ENCODE measurements at regions not wholly inside any gene's neighbourhood (a gene's known extent, or its start where the extent isn't known, plus 50 kb on each side); places are given as distances from the start of the nearest gene placed in this dataset.

DNA sequence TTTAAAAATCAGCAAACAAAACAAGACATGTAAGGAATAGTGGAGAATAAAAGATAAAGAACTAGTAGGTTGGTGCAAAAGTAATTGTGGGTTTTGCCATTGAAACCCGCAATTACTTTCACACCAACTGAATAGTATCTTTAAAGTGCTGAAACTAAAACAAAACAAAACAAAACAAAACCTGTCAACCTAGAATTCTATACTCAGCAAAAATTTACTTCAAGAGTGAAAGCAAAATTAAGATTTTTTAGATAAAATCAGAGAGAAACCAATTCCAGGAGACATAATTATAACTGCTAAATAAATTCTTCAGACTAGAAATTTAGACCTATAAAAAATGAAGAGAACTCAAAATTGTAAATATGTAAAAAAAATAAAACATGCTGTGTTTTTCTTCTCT lies 114.0 kb upstream of the TSPAN2 start:
- DNase-seq: no peak

DNA sequence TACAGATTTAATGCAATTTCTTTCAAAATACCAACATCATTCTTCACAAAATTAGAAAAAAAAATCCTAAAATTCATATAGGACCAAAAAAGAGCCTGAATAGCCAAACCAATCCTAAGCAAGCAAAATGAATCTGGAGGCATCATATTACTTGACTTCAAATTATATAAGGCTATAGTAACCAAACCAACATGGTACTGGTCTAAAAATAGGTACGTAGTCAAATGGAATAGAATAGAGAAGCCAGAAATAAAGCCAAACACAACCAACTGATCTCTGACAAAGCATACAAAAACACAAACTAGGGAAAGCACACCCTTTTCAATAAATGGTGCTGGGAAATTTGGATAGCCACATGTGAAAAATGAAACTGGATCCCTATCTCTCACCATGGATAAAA lies 112.3 kb upstream of the TSPAN2 start:
- no peak for DNase-seq

DNA sequence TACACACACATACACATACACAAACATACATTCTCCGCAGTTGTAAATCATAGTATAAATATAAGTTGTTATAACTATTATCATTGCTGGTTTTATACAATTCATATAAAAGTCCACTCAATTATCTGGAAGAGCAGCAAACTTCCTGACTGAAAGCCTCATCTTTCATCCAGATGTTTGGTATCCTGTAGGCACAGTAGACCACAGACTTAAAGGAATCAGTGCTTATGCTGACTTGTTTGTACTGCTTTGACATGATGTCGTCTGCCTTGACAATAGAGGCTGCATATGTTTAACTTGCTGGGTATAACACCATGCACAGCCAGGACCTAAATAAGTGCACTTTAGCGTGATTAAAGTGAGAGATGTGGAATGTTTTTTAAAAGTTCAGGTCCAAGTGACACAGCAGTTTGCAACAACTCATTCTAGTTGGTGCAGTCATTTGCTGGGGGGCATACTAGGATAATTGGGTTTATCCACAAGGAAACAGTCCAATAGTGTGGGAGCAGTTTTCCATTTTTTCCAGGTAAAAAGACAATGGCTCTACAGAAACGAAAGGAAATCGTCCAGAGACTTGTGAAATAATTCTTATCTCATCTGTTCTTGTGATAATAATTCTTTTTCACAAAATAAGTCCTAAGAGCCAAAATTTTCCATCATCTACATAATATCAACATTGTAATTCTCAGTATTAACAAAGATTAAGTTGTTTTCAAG lies 110.3 kb upstream of the TSPAN2 start:
- DNase-seq: no peak

DNA sequence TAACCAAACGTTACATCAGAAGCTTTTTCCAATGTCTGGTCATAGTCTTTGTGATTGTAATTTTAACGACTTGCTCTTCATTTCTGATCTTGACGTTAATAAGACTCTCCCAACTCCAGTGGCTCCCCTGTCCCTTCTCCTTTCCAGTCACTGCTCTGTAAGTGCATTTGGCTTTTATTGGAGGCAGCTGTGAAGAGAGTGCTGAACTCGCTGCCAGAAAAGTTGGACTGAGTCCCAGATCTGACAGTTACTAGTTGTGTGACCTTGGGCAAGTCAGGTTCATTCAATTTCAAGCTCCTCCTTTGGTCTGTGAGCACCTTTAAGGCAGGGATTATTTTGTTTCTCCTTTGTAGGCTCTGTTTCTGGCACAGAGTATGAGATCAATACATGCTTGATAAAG lies 109.6 kb upstream of the TSPAN2 start:
- no peak for DNase-seq

DNA sequence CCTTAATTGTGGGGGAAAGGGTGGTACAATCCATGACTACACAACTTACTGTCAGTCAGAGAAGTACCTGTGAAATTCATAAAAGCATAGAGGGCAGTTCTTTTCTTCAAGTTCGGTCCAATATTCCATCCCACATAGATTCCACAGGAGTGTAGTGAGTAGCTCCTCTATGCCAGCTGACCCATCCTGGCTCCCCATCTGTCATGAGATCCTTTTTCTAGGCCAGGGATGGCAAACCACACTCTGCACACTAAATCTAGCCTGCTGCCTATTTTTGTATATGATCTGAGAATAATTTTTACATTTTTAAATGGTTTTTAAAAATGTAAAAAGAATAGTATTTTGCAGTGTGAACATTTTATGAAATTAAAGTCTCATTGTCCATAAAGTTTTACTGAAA lies 107.0 kb upstream of the TSPAN2 start:
- DNase-seq: no peak

DNA sequence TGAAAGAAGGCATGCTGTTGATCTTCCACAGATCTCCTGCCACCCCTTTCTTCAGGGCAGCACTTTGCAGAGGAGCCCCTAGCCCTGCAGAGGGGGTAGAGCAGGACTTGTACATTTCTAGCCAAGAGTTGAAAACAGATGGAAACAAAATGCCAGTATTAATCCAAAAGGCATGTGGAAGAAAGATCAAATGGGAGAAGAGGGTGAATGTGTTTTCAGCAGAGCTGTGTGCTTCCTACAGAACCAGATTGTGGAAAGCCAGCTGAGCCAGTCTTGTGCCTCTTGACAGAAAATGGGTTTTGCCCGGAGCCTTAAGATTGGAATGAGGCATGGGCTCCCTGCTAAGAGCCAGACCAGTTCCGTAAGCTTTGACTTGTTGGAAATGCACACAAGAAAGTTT lies 105.2 kb upstream of the TSPAN2 start:
- DNase-seq: no peak

DNA sequence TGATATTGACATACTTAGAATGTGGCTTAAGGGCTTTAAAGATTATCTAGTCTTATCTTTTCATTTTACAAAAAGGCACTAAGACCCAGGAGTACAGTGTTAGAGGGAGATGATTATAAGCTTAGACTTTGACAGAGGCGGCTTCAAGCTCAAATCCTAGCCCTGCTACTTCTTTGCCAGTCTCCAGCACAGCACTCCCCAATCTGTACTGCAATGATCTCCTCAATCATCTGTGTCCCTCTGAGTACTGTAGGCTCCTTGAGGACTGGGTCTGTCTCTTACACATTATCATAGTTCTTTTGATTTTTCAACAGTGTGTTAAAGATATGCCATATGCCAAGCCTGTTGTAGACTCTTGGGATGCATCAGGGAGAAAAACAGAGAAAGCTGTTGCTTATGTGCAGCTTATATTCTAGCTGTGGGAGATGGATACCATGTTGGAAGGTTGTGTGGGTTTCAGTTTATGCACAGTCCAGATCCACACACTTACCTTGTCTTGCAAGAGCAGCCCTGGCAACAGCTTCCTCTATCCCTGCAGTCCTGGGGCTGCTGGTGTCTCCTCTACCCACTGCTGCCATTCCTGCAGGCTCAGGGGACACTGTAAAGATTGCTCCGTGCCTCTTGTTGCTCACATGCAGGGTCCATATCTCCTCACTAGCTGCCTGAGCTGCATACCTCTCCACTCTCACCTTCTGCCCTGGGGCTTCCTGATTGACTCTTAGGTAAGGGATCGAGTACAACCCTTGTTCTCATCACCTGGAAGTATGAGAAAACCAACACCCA lies 103.9 kb upstream of the TSPAN2 start:
- DNase-seq: no peak

DNA sequence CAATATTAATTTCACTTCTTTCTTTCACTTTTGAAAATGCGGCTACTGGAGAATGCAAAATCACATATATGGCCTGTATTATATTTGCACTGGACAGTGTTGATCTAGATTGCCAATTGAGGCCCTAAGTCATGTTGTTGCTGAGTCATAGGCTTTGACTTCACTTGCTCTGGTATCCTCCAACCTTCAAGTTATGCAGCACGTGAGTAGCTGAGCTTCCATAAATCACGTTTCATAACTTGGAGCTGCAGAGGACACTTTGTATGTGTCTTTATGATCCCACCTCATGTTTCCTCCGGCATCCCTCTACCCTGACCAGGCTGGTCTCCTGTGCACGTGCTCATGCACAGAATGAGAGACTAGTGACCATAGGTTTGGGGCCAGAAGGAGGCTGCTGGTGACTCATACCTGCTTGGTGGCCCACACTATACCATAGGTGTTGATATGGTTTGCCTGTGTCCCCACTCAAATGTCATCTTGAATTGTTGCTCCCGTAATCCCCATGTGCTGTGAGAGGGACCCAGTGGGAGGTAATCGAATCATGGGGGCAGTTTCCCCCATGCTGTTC lies 103.0 kb upstream of the TSPAN2 start:
- DNase-seq: no peak

DNA sequence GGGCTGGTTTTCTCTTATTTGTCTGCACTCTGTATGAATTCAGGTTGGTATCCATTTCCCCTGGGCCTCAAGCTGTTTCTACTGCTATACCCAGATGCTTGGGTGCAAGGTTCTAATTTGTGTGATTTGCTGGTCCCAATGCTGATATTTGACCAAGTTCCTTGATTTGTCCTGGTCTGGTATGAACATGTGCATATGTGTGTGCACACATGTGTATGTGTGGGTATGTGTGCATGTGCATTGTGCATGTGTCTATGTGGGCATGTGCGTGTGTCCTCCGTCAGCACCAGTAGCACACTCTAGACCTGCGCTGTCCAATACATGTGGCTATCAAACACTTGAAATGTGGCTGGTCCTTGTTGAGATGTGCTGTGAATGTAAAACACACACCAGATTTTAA lies 102.4 kb upstream of the TSPAN2 start:
- DNase-seq: no peak

DNA sequence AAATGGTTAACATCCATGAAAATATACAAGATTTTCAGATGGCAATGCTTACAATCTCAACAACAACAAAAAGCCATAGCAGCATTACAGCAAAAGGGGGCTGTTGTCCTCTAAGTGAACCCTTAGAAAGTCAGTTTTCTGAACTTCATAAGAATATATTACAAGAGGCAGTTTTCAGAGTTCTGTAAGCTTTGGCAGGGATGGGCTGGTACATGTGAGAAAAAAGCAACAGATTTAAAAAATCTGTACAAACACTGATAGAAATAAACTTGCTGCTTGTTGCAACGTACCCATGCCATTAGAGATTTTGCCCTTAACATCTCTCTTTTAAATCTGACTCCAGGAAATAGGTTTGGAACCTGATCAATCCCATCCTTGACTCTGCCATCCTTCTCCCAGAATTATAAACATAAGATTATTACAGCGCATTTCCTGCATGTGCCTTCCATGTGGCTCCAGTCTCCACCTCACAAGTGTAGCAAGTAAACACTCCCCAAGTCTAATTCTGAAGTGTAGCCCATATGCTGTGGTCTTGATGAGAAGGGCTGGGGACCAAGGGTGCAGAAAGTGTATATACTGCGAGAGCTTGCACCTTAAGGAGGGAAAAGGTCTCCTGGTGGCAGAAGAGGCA lies 101.4 kb upstream of the TSPAN2 start:
- DNase-seq: no peak

DNA sequence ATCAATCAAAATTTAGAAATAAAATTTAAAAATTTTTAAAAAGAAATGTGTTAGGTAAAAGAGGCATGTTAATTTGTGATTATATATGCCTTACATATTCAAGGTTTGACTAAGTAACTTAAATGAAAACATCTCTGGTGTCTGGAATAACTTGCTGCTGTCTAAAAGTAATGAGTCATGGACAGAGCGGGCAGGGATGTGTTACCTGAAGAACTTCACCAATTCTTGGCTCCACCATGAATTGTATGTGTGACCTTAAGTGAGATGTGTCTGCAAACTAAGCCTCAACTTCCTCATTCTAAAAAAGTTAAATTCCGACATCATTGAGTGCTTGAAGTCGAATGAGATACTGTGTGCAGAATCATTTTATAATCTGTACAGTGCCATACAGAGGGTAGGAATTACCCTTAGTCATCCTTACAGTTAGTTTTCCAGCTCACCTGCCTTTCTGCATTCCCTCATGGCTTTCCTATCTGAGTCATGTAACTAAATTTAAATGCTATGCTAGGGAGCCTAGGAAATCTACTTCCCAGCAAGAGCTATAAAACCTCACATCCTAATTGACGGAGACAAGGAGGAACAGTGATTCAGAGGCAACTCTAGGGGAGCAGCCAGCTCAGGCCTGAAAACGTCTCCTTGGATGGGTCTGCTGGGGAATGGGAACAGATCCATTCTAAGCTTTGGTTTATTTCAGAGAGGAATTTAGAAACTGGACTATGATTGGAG lies 100.7 kb upstream of the TSPAN2 start:
- DNase-seq: peak; percentile 65

DNA sequence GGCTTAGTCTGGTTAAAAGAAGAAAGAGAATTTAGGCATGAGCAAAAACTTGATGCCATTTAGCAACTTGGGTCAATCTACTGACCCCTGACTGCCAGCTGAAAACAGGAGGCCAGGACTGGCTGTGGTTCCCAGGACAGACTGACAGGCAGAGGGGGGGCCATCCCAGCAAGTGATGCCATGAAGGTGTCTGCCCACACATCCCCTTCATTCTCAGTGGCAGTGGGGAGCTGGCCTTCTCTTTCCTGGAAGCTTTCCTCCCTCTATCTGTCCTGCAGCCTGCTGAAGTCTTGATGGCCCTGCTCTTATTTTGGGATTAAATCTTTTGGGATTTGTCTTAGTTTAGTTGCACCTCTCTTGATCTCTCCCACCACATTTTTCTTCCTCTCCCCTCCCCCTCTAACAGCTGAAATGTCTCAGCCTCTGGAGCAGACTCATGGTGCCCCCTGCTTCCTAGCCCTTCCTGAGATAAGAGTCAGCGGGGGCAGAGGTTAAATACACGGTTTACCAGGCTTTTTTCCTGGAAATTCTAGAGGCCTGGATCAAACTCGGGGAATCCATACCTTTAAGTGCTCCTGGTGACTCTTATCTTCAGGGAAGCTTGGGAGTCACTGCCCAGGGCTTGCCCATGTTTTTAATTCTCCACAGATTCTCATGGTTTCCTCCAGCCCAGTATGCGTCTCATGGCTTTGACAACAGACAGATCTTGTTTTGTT lies 99.5 kb upstream of the TSPAN2 start:
- no peak for DNase-seq

DNA sequence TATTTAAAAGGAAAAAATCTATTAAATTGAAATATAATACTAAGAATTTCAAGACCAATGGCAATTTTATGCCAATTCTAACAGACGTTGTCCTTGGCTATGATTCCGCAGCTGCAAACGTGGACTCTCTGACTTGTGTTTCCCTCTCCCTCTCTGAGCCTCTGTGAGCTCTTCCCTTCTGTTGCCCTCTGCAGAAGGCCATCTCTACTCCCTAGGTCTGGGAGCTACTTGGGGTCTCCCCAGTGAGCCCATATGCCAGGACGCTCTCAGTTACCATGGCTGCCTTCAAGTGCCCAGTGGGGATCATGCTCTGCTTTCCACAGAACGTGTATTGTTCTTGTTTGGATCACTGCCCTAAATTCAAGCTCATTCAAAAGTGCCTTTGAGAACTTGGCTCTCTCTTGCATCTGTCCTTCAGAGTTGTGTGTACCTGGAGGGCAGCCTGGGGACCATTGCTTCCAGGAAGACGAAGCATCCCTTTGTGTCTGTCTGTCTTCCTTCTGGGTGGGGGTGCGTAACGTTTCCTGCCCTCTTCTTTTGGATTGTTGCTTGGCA lies 97.5 kb upstream of the TSPAN2 start:
- no peak for DNase-seq

DNA sequence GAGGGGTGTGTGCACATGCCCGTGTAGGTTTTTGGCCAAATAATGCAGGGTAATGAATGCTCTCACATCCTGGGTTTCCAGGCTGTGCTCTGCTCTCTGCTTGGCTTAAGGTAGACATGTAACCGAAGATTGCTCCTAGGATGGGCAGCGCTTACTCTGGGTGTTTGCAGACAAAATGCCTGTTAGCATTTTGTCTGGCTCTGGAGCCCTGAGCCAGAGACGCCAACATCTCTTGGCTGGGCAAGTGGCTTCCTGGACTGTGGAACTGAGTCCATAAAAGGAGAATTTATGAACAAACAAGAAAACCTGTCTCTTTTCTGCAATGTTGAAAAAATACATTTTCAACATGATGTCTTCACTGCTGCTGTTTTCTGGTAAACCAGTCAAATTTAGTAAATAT lies 96.0 kb upstream of the TSPAN2 start:
- no peak for DNase-seq

DNA sequence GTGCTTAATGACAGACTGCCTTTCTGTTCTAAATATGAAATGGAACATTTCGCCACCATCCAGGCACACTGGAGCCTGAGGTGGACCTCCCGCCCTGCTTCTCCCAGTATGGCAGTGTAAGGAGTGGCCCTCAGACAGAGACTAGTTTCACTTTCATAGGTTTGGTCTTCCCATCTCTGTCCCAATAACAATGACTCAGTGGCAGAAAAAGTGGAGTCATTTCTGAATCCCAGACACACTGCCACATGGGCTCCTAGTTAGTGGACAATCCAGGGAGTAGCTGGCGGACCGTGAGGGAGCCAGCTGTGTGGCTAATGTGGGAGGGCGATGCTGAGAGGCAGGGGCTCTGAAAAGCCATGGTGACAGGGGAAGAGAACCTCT lies 95.6 kb upstream of the TSPAN2 start:
- DNase-seq: no peak

DNA sequence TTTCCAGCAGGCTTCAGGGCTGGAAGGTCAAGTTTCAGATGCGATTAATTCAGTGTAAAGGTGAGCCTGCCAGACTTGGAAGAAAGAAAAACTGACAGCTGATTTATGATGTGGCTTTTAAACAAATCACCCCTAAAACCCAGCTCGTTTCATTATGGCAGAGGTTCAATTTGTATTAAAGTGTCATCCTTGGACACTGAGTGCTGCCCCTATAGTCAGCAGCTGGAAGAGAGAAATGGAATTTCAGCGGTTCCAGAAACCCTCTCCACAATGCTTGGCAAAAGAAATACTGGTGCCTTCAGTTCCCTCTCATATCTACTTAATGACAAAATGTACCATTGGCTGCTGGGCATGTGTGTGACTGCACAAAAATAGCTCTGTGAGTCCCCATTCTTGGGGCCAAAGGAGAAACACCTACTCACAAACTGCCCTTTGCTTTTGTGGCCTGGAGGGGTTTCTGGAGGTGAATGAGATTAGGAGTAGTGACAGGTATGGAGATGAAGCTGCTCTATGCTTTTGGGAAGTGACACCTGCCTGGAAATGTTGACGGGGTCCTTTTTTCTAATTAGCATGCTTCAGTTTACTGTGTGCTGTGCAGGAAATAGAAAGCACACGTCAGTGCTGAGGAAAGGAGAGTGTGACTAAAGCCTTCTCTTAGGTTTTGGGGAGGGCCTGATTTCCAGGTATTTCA lies 95.1 kb upstream of the TSPAN2 start:
- DNase-seq: no peak

DNA sequence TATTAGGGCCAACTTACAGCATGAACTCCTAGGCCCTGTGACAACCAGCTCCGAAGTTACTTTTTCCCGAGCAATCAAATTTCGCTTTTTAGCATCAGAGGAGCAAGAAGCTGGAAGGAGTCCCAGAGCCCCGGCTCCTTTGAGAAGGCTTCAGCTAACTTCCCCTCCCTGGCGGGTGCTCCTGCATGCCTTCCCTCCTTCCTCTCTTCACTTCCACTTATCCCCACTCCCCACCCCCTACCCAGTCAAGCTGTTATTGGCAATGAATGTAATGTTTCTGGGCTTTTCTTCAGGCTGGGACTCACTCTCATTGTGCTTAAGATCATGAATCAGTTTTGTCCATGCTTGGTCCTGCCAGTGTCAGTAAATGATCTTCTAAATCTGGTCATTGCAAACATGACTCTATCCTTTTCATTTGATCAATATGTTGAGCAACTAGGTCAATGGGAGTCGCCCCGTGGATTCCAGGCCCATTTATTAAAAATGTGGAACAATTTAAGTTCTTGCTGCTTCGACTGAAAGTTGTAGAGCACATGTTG lies 94.5 kb upstream of the TSPAN2 start:
- peak; percentile 68 for DNase-seq

DNA sequence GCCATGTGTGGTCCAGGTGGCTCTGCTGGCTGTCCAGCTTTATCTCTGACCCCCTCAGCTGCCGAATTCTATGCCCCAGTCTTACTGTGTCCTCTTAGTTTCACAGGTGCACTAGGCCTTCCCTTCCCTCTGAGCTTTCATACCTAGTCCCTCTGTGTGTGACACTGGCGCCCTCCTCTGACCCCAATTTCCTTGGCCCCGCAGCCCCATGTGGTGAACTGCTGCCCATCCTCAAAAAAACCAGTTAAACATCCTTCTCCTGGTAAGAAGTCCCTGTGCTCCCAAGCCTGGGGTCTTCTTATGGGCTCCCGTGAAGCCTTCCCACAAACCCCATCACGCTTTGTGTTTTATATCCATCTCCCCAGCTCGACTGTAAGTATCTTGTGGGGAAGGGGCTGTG lies 93.9 kb upstream of the TSPAN2 start:
- no peak for DNase-seq

DNA sequence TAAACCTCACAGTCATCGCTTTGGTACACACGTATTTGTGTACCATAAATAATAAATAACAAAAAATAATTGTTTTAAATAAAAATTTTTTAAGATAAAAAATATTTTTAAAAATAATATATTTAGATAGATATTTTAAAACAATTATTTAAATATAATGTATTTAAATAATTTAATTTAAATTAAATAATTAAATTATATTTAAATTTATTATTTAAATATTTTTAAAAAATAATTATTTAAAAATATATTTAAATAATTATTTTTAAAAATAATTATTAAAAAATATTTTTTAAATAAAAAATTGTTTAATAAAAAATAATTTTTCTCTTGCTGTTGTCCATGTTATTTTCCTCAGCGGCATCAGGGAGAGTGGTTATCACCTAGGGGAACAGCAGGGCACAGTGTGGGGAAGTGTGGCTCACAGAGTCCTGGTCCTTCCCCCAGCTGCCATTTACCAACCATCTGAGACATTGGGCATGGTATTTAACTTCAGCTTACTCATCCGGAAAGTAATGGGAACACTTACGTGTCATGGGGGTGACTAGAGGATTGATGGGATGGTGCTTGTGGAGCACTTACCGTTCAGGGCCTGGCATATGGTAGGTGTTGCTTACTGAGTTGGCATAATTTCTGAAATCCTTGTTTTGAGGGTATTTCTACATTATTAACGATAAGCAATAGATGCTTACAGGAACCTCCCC lies 92.9 kb upstream of the TSPAN2 start:
- DNase-seq: no peak

DNA sequence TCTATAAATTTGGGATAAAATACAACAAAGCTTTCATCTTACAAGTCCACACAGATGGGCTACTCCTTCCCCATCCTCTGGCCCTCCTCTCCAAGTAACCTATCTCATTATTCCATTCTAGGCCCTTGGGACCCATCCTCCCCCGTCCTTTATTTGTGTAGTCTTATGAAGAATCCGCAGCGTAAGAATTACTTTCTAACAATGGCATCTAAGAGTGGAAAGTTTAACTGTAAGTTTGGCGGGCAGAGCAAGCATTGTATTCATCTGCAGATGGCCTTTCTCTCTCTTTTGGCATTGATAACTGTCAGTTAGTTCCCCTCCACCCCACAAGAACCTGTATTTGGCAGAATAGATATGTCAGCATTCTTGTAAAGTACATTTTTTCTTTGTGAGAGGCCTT lies 91.9 kb upstream of the TSPAN2 start:
- DNase-seq: peak; percentile 58
